DOHH2 (cell line): ENCODE measurements at regions not wholly inside any gene's neighbourhood (a gene's known extent, or its start where the extent isn't known, plus 50 kb on each side); places are given as distances from the start of the nearest gene placed in this dataset.
A peak's percentile ranks its signal among the peaks of the same experiment; 100 is the strongest.

Experiments used
- H3F3A ChIP-seq: fragments of 200-600 bp; sonication (generic), shearing (Covaris generic); 2 replicates; pipeline ENCODE4 v1.6.0; 2016; ENCODE audit warnings: antibody characterized with exemption, mild to moderate bottlenecking; ENCODE audit not compliant: control insufficient read depth, insufficient read depth
- H3K27ac ChIP-seq: fragments of 200-600 bp; sonication (generic); 2 replicates; pipeline ENCODE4 v1.5.1; 2014; ENCODE audit warnings: low read depth, mild to moderate bottlenecking, low read length, moderate library complexity
- H3K27me3 ChIP-seq: fragments of 200-600 bp; sonication (generic); 2 replicates; pipeline ENCODE4 v1.6.1; 2014; ENCODE audit warnings: mild to moderate bottlenecking, low read length, mixed read lengths; ENCODE audit not compliant: control insufficient read depth
- H3K36me3 ChIP-seq: fragments of 200-600 bp; sonication (generic); 2 replicates; pipeline ENCODE4 v1.6.1; 2014; ENCODE audit warnings: mild to moderate bottlenecking, low read length, moderate library complexity, mixed read lengths; ENCODE audit not compliant: control insufficient read depth
- H3K4me1 ChIP-seq: fragments of 200-600 bp; sonication (generic); 2 replicates; pipeline ENCODE4 v1.6.1; 2014; ENCODE audit warnings: mild to moderate bottlenecking, low read length, mixed read lengths; ENCODE audit not compliant: control insufficient read depth
- H3K4me2 ChIP-seq: fragments of 200-600 bp; sonication (generic); 2 replicates; pipeline ENCODE4 v1.6.0; 2014; ENCODE audit warnings: mild to moderate bottlenecking, low read length, moderate library complexity
- H3K4me3 ChIP-seq: fragments of 200-600 bp; sonication (generic); 2 replicates; pipeline ENCODE4 v1.5.1; 2014; ENCODE audit warnings: mild to moderate bottlenecking, low read length, mixed read lengths
- H3K79me2 ChIP-seq: fragments of 200-600 bp; sonication (generic); 2 replicates; pipeline ENCODE4 v1.6.1; 2014; ENCODE audit warnings: mild to moderate bottlenecking, low read length, mixed read lengths; ENCODE audit not compliant: control insufficient read depth
- H3K9me2 ChIP-seq: fragments of 200-600 bp; sonication (generic); replicated peaks from 2 replicates; pipeline ENCODE4 v1.6.1; 2014; ENCODE audit warnings: mild to moderate bottlenecking, low read length, mixed read lengths; ENCODE audit not compliant: control insufficient read depth
- H3K9me3 ChIP-seq: fragments of 200-600 bp; sonication (generic); 2 replicates; pipeline ENCODE4 v1.6.1; 2014; ENCODE audit warnings: antibody characterized with exemption, low read length, mixed read lengths; ENCODE audit not compliant: control insufficient read depth, insufficient read depth
- H4K20me1 ChIP-seq: fragments of 200-600 bp; sonication (generic); 2 replicates; pipeline ENCODE4 v1.6.0; 2014; ENCODE audit warnings: low read depth, mild to moderate bottlenecking, antibody characterized with exemption, low read length, moderate library complexity; ENCODE audit not compliant: control insufficient read depth, insufficient read depth
- EZH2phosphoT487 ChIP-seq: fragments of 200-600 bp; sonication (generic); IDR thresholded peaks from 2 replicates; pipeline ENCODE4 v1.6.1; 2017; ENCODE audit warnings: borderline replicate concordance, mild to moderate bottlenecking, antibody characterized with exemption, low read length, moderate library complexity, mixed read lengths
- TF ChIP-seq, protein P1 (sequence below): fragments of 200-600 bp; sonication (generic); IDR thresholded peaks from one replicate; pipeline ENCODE4 v1.5.1; 2014; ENCODE audit warnings: antibody characterized with exemption, mild to moderate bottlenecking, low read depth, low read length; ENCODE audit not compliant: poor library complexity, severe bottlenecking

DNA sequence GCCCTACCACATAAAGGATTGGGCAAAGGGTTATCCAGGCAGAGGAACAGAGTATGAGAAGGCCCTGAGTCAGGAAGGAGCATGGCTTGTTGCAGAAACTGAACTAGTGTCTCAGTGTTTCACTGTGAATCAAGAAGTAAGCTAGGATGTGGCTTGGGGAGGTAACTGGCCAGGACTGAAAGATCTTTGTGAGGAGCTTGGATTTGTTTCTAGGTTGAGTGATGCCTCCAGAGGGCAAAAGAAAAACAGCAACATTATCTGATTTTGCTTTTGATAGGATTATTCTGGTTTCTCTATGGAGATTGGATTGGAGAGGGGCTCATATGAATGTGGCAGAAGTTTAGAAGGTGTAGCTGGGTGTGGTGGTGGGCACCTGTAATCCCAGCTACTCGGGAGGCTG lies 137.9 kb upstream of the HDAC9 start:
- Histone ChIP-seq H3K27me3 (no peaks in the 10 kb centered on the region), H3K4me1 (peaks cover 13% of the 10 kb centered on the region), H3F3A (no peaks in the 10 kb centered on the region; the same call in 1 of the 2 replicates), H3K4me3 (no peak overlapping the region), H3K4me2 (no peak overlapping the region), H3K9me2 (no peaks in the 10 kb centered on the region), H4K20me1 (no peaks in the 10 kb centered on the region), H3K36me3 (no peaks in the 10 kb centered on the region), H3K79me2 (no peaks in the 10 kb centered on the region), H3K27ac (no peak overlapping the region), H3K9me3 (no peaks in the 10 kb centered on the region)
- TF ChIP-seq, protein P1, sequence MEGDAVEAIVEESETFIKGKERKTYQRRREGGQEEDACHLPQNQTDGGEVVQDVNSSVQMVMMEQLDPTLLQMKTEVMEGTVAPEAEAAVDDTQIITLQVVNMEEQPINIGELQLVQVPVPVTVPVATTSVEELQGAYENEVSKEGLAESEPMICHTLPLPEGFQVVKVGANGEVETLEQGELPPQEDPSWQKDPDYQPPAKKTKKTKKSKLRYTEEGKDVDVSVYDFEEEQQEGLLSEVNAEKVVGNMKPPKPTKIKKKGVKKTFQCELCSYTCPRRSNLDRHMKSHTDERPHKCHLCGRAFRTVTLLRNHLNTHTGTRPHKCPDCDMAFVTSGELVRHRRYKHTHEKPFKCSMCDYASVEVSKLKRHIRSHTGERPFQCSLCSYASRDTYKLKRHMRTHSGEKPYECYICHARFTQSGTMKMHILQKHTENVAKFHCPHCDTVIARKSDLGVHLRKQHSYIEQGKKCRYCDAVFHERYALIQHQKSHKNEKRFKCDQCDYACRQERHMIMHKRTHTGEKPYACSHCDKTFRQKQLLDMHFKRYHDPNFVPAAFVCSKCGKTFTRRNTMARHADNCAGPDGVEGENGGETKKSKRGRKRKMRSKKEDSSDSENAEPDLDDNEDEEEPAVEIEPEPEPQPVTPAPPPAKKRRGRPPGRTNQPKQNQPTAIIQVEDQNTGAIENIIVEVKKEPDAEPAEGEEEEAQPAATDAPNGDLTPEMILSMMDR, result peak; percentile 68
- TF ChIP-seq EZH2phosphoT487, result no peak

DNA sequence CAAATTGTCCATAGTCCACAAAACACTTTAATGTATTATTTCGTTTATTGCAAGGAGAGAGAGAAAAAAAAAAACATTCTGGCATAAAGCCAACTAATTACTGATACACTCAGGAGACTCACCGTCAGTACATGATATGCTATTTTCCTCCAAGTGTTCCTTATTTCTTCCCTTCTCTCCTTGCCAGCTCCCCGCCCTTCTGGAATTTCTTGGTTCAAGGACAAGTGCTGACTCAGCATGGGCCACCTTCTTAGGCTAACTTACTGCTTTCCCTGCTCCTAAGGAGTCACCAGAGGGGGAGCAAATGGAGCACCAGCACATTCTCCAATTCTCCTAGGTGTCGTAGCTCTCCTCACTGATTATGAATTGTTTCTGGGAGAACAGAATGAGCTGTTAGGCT lies 133.8 kb upstream of the HDAC9 start:
- Histone ChIP-seq H3K9me3 (no peaks in the 10 kb centered on the region), H3K4me1 (no peaks in the 10 kb centered on the region), H3K9me2 (no peaks in the 10 kb centered on the region), H3K27ac (no peak overlapping the region), H3K4me3 (no peak overlapping the region), H4K20me1 (no peaks in the 10 kb centered on the region), H3F3A (no peaks in the 10 kb centered on the region; the same call in 1 of the 2 replicates), H3K4me2 (no peak overlapping the region), H3K36me3 (no peaks in the 10 kb centered on the region), H3K27me3 (no peaks in the 10 kb centered on the region), H3K79me2 (no peaks in the 10 kb centered on the region)
- TF ChIP-seq, protein P1, result no peak
- no peak for TF ChIP-seq EZH2phosphoT487

DNA sequence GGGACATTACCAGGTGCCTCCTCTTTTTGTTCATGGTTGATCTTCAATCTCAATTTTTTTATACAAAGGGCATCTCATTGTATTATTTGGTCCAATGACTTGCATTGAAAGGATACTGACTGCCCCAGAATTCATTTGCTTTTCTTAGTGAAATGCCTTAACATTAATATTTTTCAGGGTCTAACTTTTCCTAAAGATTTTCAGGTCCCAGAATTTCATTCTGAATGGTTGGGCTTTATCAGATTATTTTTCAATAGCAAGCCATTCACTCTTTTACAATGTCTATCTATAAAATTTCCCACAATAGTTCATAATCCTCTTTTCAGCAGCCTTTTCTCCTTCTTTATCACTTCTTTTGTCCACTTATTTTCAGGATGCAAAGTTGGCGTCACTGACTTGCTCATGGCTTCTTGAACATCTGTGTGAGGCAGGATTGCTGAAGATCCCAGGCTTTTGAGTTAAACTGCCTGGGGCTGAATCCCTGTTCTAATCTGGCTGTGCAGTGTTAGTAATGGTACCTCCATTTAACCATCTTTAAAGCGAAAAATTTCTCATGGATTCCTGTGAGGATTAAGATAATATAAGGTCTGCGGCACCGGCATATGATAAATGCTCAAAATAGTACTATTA lies 131.7 kb upstream of the HDAC9 start:
- TF ChIP-seq EZH2phosphoT487, result no peak
- TF ChIP-seq, protein P1, result no peak
- no peaks in the 10 kb centered on the region for H4K20me1 ChIP-seq
- no peaks in the 10 kb centered on the region for H3K27me3 ChIP-seq
- no peak overlapping the region for H3K4me3 ChIP-seq
- H3K79me2 ChIP-seq, result no peaks in the 10 kb centered on the region
- H3K4me2 ChIP-seq, result no peak overlapping the region
- no peaks in the 10 kb centered on the region for H3K9me2 ChIP-seq
- no peaks in the 10 kb centered on the region for H3F3A ChIP-seq
- H3K36me3 ChIP-seq, result no peaks in the 10 kb centered on the region
- no peak overlapping the region for H3K27ac ChIP-seq
- no peaks in the 10 kb centered on the region for H3K4me1 ChIP-seq
- no peaks in the 10 kb centered on the region for H3K9me3 ChIP-seq
